HUES6 (cell line): ENCODE measurements at regions not wholly inside any gene's neighbourhood (a gene's known extent, or its start where the extent isn't known, plus 50 kb on each side); places are given as distances from the start of the nearest gene placed in this dataset.
"Not testable (repeated sequence)": the region's sequence is repeated elsewhere in the genome, so short reads cannot be mapped to it uniquely, and the experiment has no call there.

Source experiments
- H3K27ac ChIP-seq: 2 replicates; pipeline ENCODE4 v1.7.0; 2013; ENCODE audit warnings: low read depth, mild to moderate bottlenecking, low read length, inconsistent platforms
- H3K27me3 ChIP-seq: 2 replicates; pipeline ENCODE4 v1.6.1; 2013; ENCODE audit warnings: low read length; ENCODE audit not compliant: control insufficient read depth, insufficient read depth
- H3K36me3 ChIP-seq: 2 replicates; pipeline ENCODE4 v1.6.1; 2013; ENCODE audit warnings: low read length; ENCODE audit not compliant: control insufficient read depth, insufficient read depth
- H3K4me1 ChIP-seq: 2 replicates; pipeline ENCODE4 v1.6.1; 2013; ENCODE audit warnings: low read length; ENCODE audit not compliant: control insufficient read depth, insufficient read depth
- H3K4me3 ChIP-seq: 2 replicates; pipeline ENCODE4 v1.5.1; 2013; ENCODE audit warnings: low read depth, low read length
- H3K9ac ChIP-seq: one replicate; pipeline ENCODE4 v1.6.1; 2013; ENCODE audit warnings: mild to moderate bottlenecking, low read length
- H3K9me3 ChIP-seq: 2 replicates; pipeline ENCODE4 v1.6.1; 2013; ENCODE audit warnings: low read depth, low read length; ENCODE audit not compliant: control insufficient read depth, insufficient read depth

DNA sequence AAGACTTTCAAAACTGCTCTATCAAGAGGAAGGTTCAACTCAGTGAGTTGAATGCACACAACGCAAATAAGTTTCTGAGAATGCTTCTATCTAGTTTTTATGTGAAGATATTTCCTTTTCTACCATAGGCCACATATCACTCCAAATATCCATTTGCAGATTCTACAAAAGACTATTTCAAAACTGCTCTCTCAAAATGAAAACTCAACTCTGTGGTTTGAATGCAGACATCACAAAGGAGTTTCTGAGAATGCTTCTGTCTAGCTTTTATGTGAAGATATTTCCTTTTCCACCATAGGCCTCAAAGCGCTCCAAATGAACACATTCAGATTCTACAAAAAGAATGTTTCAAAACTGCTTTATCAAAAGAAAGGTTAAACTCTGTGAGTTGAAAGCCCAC lies 1093.1 kb upstream of the DEFB115 start:
- H3K27me3 ChIP-seq, H3K4me1 ChIP-seq, H3K36me3 ChIP-seq, H3K27ac ChIP-seq, H3K9ac ChIP-seq, H3K4me3 ChIP-seq: not testable (repeated sequence)
- peaks cover 20% of the 10 kb centered on the region for H3K9me3 ChIP-seq

GRCh38 chr20:30167540-30167939 lies 1089.9 kb upstream of the DEFB115 start:
- H3K9me3 ChIP-seq: peaks cover 20% of the 10 kb centered on the region
- no peaks in the 10 kb centered on the region for H3K36me3 ChIP-seq
- no peak overlapping the region for H3K9ac ChIP-seq
- no peaks in the 10 kb centered on the region for H3K4me1 ChIP-seq
- H3K4me3 ChIP-seq: no peak overlapping the region
- no peak overlapping the region for H3K27ac ChIP-seq
- no peaks in the 10 kb centered on the region for H3K27me3 ChIP-seq

DNA sequence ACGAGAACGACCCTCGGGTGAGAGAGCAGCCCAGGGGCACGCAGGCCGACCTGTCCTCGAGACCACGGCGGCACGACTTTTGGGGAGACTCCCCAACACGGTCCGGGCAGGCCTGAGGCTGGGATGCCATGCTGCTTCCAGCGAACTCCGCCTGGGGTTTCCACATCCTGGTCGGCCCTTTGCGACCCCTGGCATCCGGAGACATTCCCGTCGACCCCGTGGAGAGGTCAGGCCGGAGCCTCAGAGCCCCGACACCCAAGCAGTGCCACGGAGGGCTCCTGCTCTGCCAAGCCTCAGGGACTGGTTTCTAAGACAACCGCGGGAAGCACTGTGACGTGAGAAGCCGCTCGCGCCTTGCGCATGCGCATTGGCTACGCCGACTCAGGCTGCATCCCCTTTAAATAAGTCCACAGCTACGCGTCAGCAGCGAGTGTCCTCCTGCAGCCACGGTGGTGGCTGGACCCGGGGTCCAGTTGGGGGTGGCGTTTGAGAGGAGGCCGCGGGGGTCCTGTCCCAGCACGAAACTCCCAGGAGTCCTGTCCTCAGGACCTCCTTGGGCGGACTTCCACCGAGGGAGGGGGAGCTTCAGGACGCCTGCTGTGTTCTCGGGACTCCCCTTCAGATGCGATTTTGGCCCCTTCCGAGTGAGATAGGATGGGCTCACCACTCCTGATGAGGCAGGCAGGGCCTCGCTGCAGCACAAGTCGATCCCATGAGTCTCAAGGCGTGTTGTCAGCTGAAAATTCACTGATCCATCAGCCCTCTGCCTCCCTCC lies 1089.3 kb upstream of the DEFB115 start:
- H3K4me1 ChIP-seq: no peaks in the 10 kb centered on the region
- no peak overlapping the region for H3K27ac ChIP-seq
- no peaks in the 10 kb centered on the region for H3K36me3 ChIP-seq
- no peak overlapping the region for H3K4me3 ChIP-seq
- no peak overlapping the region for H3K9ac ChIP-seq
- H3K9me3 ChIP-seq: peaks cover 20% of the 10 kb centered on the region
- H3K27me3 ChIP-seq: no peaks in the 10 kb centered on the region

DNA sequence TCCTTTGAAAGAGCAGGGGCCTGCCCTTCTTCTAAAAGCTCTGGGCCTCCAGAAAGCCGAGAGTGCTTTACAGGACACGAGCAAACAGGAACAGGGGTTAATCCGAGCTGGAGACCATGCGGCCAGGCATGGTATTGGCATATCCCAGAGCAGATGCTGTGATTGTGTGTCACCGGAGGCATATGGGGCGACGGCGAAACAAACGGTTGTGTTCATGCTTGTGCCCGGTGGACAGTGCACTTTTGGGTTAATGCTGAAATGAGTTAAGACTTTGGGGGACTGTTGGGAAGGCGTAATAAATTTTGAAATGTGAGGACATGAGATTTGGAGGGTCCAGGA lies 1088.7 kb upstream of the DEFB115 start:
- no peak overlapping the region for H3K9ac ChIP-seq
- no peak overlapping the region for H3K27ac ChIP-seq
- H3K27me3 ChIP-seq: no peaks in the 10 kb centered on the region
- H3K9me3 ChIP-seq: peaks cover 22% of the 10 kb centered on the region
- H3K4me1 ChIP-seq: no peaks in the 10 kb centered on the region
- no peaks in the 10 kb centered on the region for H3K36me3 ChIP-seq
- no peak overlapping the region for H3K4me3 ChIP-seq

GRCh38 chr20:30175681-30176080 lies 1081.8 kb upstream of the DEFB115 start:
- peaks cover 10% of the 10 kb centered on the region; the same call in 1 of the 2 replicates for H3K9me3 ChIP-seq
- H3K36me3 ChIP-seq: no peaks in the 10 kb centered on the region
- no peak overlapping the region for H3K27ac ChIP-seq
- H3K27me3 ChIP-seq: no peaks in the 10 kb centered on the region
- no peak overlapping the region for H3K9ac ChIP-seq
- no peak overlapping the region for H3K4me3 ChIP-seq
- H3K4me1 ChIP-seq: no peaks in the 10 kb centered on the region

DNA sequence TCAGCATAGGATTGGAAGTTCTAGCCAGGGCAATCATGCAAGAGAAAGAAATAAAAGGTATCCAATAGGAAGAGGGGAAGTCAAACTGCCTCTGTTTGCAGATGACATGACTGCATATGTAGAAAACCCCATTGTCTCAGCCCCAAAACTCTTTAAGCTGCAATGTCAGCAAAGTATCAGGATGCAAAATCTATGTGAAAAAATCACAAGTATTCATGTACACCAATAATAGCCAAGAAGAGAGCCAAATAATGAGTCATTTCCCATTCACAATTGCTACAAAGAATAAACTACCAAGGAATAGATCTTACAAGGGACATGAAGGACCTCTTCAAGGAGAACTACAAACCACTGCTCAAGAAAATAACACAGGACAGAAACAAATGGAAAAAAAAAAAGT lies 1074.3 kb upstream of the DEFB115 start:
- not testable (repeated sequence) for H3K27me3 ChIP-seq, H3K4me3 ChIP-seq, H3K36me3 ChIP-seq, H3K27ac ChIP-seq, H3K9me3 ChIP-seq, H3K9ac ChIP-seq, H3K4me1 ChIP-seq

- not testable (repeated sequence) for H3K27me3 ChIP-seq, H3K27ac ChIP-seq, H3K4me3 ChIP-seq, H3K36me3 ChIP-seq, H3K9ac ChIP-seq, H3K9me3 ChIP-seq, H3K4me1 ChIP-seq
Observed at GRCh38 chr20:30191785-30192184, 1065.7 kb upstream of the DEFB115 start.

- H3K27ac ChIP-seq, H3K9me3 ChIP-seq, H3K9ac ChIP-seq, H3K27me3 ChIP-seq, H3K4me1 ChIP-seq, H3K4me3 ChIP-seq, H3K36me3 ChIP-seq: not testable (repeated sequence)
Observed at GRCh38 chr20:30234477-30234876, 1023.0 kb upstream of the DEFB115 start.

DNA sequence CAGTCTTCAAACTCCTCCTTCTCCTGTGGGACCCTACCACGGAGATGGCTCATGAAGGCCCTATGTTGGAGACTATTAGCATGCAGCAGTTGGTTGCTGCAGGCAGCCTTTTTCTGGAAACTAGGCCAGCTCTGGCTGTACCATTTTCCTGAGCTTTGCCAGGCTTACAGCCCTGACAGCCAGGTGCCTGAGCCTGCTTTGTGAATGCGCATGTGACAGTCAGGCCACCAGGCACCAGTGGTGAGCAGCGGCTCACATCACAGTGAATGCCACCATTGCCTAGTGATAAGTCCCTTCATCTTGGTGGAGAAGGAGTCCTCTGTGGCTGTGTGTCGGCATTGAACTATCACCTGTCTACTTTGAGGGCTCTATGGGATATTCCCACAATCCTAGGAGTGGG lies 982.4 kb upstream of the DEFB115 start:
- H3K27ac ChIP-seq, H3K27me3 ChIP-seq, H3K36me3 ChIP-seq, H3K9ac ChIP-seq, H3K4me1 ChIP-seq, H3K4me3 ChIP-seq: not testable (repeated sequence)
- peaks cover 17% of the 10 kb centered on the region; the same call in 1 of the 2 replicates for H3K9me3 ChIP-seq

DNA sequence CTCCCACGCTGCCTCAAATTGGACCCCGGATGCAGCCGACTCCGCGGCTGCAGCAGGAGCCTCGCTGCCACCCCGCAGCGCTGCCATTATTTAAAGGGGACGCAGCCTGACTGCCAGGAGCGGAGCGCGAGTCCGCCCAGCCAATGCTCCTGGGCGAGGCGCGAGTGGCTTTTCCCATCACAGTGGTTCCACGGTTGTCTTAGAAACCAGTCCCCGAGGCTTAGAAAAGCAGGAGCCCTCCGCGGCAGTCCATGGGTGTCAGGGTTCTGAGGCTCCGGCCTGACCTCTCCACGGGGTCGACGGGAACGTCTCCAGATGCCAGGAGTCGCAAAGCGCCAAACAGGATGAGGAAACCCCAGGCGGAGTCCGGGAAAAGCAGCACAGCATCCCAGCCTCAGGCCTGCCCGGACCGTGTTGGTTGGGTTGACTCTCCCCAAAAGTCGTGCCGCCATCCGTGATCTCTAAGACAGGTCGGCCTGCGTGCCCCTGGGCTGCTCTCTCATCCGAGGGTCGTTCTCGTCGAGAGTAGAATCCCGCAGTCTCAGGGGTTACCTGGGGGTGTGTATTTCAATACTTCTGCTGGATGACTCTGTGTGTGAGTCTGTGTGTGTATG lies 975.8 kb upstream of the DEFB115 start:
- Histone ChIP-seq H3K4me3 (no peak overlapping the region), H3K9me3 (peaks cover 40% of the 10 kb centered on the region; the same call in 1 of the 2 replicates), H3K4me1 (no peaks in the 10 kb centered on the region), H3K27me3 (no peaks in the 10 kb centered on the region), H3K27ac (no peak overlapping the region), H3K36me3 (no peaks in the 10 kb centered on the region), H3K9ac (no peak overlapping the region)

DNA sequence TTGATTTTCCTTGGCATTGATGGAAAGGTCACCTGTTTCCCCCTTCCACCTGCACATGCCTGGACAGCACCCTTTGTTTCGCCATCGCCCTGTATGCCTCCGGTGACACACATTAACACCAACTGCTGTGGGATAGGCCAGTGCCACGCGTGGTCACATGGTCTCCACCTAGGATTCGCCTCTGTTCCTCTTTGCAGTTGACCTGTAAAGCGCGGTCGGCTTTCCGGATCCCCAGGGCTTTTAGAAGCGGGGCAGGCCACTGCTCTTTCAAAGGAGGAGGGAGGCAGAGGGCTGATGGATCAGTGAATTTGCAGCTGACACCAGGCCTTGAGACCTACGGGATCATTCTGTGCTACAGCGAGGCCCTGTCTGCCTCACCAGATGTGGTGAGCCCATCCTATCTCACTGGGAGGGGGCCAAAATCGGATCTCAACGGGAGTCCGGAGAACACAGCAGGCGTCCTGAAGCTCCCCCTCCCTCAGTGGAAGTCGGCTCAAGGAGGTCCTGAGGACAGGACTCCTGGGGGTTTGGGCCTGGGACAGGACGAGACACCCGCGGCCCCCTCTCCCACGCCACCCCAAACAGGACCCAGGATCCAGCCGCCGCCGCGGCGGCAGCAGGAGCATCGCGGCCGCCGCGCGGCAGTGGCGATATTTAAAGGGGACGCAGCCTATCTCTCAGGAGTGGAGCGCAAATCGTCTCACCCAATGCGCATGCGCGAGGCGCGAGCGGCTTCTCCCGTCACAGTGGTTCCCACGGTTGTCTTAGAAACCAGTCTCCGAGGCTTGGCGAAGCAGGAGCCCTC lies 973.8 kb upstream of the DEFB115 start:
- H3K9ac ChIP-seq, H3K4me1 ChIP-seq, H3K36me3 ChIP-seq, H3K27me3 ChIP-seq, H3K4me3 ChIP-seq, H3K27ac ChIP-seq: not testable (repeated sequence)
- peaks cover 44% of the 10 kb centered on the region; the same call in 1 of the 2 replicates for H3K9me3 ChIP-seq
